SK-N-MC (cell line): ENCODE measurements at regions not wholly inside any gene's neighbourhood (a gene's known extent, or its start where the extent isn't known, plus 50 kb on each side); places are given as distances from the start of the nearest gene placed in this dataset.

Experiments
- EZH2 ChIP-seq: fragments of 200-600 bp; sonication (generic); IDR thresholded peaks from one replicate; pipeline ENCODE4 v1.6.1; 2017; ENCODE audit warnings: antibody characterized with exemption
- FOXP2 ChIP-seq: optimal IDR thresholded peaks from 2 replicates; pipeline ENCODE3; 2011; ENCODE audit warnings: mild to moderate bottlenecking, moderate library complexity; ENCODE audit not compliant: insufficient read depth; ENCODE audit errors: extremely low read length, control extremely low read depth
- POLR2AphosphoS5 ChIP-seq: IDR thresholded peaks from 2 replicates; pipeline ENCODE4 v1.6.1; 2012; ENCODE audit warnings: mild to moderate bottlenecking, low read depth, low read length, borderline replicate concordance

GRCh38 chr10:123287594-123288247, 133.5 kb downstream of the BUB3 start:
- TF ChIP-seq EZH2, result no peak
- no peak for TF ChIP-seq POLR2AphosphoS5
- TF ChIP-seq FOXP2, result no peak
